ENCODE measurements at regions not wholly inside any gene's neighbourhood (a gene's known extent, or its start where the extent isn't known, plus 50 kb on each side); places are given as distances from the start of the nearest gene placed in this dataset.

GRCh38 chr4:10808591-10808990, 124.0 kb upstream of the CLNK start:
- TF ChIP-seq FOXM1 (IDR thresholded peaks at IDR 0.05; ENCODE audit: borderline replicate concordance) (no peak), SP1 (IDR thresholded peaks at IDR 0.05) (no peak), SUZ12 (IDR thresholded peaks at IDR 0.05) (no peak), ELF4 (IDR thresholded peaks at IDR 0.05) (no peak), FOXA1 (IDR thresholded peaks at IDR 0.05) (no peak)

Data from HEK293T (cell line).